Activated CD4-positive, alpha-beta T cell treated with anti-CD3 and anti-CD28 coated beads for 1 hour (primary cell): ENCODE measurements at regions not wholly inside any gene's neighbourhood (a gene's known extent, or its start where the extent isn't known, plus 50 kb on each side); places are given as distances from the start of the nearest gene placed in this dataset.
"Not testable (repeated sequence)": the region's sequence is repeated elsewhere in the genome, so short reads cannot be mapped to it uniquely, and the experiment has no call there.

Source experiments
- DNase-seq: peaks from one replicate; pipeline ENCODE4 v3.0.0-alpha.2; 2020

DNA sequence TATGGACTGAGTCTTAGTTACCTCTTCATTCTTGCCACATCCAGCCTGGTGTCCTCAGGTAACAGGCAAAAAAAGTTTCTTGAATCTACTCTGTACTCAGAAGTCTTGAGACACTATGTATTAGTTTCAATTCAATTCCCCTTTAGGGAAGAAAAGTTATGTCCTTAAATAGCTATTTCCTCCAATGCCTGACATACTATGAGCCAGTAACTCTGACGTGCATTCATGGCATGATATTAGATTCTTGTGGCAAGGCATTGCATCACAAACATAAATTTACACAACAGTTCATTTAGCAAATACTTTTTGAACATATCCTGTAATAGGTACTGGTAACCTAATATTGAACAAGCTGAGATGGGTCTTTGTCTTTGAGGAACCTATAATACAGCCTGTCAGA is 109.3 kb upstream of the FOXB1 start:
- no peak for DNase-seq

DNA sequence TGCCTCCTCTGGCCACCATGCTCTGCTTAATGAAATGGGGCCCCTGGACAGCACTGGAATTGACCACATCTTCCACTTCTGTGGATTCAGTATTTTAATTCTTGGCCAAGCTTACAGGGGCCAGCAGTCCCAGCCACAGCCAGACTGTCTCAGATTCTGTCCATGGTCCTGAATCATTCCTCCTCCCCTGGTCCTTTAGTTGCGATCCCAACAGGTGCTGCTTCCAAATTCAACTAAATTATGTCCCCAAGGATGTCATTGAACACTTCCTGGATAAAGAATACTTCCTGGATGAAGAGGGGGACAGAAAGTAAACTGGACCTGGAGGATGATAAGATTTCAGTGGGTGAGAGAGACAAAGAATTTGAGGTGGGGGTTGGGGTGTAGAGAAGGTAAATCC is 111.1 kb upstream of the FOXB1 start:
- DNase-seq = no peak

DNA sequence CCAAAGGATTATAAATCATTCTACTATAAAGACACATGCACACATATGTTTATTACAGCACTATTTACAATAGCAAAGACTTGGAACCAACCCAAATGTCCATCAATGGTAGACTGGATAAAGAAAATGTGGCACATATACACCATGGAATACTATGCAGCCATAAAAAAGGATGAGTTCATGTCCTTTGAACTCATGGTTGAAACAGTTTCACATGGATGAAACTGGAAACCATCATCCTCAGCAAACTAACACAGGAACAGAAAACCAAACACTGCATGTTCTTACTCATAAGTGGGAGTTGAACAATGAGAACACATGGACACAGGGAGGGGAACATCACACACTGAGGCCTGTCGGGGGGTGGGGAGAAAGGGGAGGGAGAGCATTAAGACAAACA is 116.2 kb upstream of the FOXB1 start:
- DNase-seq = not testable (repeated sequence)

DNA sequence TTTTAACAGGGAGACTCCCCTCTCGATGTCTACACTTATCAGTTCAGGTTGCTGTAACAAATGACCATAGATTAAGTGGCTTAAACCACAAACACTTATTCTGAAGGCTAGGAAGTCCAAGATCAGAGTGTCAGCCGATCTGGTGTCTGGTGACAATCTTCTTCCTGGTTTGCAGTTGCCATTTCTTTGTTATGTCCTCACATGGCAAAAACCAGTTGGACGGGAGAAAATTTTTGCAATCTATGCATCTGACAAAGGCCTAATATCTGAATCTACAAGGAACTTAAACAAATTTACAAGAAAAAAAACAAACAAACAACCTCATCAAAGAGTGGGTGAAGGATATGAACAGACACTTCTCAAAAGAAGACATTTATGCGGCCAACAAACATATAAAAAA is 116.9 kb upstream of the FOXB1 start:
- DNase-seq = no peak

DNA sequence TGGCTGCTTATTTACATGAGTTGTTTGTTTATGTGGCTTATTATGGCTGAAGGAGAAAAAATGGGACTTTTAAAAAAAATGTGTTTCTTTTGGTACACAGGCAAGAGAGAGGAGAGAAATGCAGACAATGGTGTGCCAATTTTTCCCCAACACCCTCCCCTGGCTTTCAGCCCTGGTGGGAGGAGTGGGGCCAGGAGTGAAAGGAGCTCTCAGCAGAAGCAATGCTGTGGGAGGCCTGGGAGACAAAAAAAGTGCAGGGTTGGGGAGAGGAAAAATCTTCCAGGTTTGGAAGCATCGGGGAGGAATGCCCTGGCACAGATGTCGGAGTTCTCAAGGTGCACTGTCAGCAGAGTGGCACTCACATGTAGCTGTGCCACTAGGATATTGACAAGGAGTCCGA is 117.7 kb upstream of the FOXB1 start:
- no peak for DNase-seq

DNA sequence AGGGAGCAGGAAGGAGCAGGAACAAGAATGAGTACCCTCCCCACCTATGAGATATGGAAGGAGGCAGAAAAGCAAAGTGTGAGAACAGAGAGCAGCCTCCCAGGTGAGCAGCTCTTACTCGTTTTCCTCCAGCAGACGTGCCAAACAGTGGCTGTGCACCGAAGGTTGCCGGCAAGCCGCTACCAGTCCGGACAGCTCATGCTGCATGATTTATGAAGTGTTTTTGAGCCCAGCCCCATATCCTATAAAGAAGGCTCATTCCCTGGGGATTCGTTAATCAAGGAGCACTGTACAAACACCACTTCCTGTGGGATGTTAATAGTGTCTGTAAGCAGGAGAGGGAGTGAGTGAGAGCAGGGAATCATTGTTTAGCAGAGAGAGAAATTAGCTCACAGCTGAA is 118.3 kb upstream of the FOXB1 start:
- no peak for DNase-seq

DNA sequence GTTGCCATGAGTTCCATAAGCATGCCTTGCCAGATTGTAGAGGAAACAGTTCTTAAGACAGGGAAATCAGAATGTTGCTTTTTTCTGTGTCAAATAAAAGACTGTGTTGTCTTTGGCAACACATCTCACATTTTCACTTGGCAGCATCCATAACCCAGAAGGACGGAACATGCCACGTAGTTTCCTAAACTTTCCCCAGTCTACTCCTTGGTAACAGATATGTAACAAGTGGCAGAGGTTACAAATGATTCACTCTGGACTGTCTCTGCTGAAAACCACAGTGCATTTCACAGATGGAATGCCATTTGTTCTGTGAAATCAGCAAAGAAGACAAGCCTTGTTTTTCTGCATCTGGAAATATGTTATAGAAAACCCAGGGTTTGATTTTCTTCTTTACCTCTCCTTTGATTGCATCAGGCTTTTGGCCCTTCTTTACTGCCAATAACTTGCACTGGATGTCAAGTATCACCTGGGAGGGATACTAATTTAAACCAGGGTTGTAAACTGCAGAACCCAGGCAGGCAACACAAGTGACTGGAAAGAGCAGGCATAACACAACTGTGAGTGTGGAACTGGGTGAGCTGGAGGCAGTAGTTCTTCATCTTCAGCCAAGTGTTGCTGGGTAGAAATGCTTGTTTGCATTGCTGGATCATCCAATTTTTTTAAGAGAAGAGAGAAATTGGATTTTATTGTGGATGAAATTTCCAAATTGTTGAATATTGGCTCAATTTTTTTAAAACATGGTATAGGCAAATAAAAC is 124.4 kb upstream of the FOXB1 start:
- DNase-seq = no peak

DNA sequence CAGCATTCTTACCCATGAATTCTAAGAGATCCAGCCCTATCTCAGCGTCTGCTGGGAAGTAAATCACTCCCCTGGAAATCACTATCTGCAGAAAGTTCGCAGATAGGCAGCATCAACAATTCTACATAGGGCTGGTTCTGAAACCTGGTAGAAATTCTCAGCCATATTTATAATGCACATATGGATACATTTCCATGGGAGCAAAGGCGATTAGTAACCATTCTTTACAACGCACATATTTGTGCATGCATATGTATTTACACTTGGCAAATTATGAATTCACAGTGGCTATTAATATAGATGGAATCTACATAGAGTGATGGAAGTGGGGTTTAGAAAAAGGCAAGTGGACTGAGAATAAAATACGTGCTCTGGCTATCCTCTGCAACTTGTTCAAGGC is 128.0 kb upstream of the FOXB1 start:
- no peak for DNase-seq

DNA sequence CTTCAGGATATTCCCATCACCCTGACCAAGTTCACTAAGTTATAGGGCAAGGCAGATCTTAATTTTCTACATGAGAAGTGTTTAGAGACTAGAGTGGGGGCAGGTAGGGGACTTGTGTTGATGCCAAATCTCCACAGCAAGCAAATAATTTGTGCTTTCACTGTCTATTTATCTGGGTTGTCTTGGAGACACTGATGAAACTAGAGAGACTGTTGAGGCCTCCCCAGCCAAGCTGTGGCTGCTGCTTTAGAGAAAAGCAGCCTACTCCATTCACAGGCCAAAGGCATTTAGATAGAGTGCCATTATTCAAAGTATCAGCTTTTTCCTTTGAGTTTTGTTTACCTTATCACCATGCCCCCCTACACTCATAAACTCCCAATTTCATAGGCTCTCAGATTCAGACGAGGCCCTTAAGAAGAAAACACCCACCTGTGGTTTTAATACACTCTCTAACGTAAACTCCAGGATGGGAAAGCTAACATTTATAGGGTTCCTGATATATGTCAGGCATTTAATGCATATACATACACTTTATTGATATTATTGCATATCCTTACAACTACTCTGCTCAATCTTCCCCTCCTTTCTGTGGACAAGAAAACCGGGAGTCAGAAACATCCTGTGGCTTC is 130.4 kb upstream of the FOXB1 start:
- no peak for DNase-seq

DNA sequence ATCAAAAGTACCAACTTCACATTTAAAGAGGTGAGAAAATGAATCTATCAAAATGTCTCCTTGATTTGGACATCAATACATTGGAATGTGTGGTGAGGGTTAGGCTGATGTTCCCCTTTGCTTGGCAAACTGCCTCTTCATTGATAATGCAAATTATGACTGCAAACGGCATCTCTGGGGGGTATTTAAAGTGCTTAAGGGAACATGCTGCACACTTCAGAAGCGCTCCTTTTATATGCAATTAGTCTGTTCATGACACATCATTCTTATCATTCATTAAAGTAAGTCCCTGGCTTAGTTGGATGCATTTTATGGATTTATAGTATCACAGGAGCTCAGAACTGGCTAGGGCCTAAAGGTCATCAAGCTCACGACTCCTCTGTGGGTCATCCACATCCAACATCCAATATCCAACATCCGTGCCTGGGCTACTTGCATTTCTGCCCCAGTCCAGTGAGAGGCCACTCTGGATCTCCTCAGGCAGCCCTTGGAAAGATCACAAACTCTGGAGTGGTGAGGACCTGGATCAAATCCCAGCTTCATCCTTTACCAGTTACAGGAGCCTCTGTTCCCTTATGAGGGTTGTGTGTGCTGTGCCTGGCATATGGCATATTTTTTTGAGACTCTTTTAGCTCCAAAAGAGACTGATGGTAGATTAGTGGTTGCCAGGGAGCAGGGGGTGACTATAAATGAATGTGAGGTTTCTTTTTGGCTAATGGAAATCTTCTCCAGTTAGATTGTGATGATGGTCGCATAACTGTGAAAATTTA is 136.8 kb upstream of the FOXB1 start:
- DNase-seq = no peak

DNA sequence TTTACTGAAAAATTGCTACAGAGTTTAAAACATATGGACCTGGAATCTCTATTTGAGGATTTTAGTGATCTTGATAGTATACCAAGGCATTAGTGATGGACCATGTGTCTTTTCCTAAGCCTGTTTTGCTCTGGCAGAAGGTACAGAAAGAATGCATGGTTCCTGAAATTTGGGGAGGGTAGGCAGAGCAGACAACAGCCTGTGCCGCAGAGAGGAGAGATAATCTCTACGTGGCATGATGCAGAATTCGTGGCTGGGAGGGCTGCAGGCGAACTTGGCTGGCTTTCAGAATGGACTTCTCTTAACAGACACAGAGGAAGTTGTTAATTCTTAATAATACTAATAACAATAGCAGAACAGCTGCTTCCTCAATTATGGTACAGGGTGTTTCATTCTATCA is 137.5 kb upstream of the FOXB1 start:
- no peak for DNase-seq

DNA sequence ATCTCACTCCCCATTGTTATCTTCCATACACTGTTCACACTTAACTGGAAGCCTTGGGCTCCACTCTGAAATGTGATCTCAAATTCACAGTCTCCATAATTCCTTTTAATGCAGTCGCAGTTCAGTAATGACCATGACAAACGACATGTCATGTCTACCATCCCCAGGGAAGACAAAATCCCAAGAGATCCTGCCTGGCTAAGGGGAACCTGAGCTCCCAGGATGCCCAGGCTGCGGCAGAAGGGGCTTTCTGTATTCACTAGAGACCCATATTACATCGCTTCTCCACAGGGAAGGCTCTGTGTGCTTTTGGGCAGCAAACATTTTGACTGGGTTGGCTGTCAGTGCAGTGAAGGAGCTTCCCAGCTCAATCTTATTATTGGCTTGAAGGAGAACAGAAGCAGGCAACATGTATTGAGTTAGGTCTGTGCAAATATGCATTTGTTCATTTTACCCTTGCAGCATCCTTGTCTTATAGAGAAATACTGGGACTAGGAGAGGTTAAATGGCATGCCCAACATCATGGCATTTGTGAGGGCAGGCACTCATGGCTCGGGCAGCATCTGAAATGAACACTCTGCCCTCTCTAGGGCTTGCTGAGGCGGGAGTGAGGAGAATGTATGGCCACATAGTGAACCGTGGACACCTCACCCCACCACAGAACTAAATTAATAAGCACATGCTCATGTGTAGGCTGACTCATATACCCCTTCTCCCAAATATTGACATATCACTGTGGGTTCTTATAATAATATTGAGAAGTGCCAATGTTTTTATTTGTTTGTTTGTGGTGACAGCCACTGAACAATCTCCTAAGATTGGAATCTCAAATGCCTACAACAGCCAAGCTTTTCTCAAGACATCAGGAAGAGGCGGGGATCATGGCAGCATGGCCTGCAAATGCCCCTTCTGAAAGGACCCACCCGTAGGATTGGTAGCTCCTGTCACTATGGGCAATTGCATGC is 141.6 kb upstream of the FOXB1 start:
- DNase-seq = no peak

DNA sequence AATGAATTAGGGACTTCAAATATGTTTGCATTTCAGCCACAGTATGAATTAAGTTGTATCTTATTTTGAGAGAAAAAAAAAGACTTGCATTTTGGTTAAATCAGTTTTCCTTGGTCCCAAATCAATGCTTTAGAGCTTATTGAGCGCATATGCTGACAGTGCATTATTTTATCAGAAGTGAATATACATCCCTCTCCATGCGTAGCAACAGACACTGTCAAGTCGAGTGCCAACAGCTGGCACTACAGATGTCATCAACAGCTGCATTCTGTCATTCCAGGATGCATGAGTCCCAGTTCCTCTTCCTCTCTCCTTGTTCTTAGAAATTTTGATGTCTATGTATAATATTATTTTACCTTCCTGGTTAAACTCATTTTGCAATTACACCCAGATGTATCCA is 156.1 kb upstream of the FOXB1 start:
- DNase-seq = no peak

DNA sequence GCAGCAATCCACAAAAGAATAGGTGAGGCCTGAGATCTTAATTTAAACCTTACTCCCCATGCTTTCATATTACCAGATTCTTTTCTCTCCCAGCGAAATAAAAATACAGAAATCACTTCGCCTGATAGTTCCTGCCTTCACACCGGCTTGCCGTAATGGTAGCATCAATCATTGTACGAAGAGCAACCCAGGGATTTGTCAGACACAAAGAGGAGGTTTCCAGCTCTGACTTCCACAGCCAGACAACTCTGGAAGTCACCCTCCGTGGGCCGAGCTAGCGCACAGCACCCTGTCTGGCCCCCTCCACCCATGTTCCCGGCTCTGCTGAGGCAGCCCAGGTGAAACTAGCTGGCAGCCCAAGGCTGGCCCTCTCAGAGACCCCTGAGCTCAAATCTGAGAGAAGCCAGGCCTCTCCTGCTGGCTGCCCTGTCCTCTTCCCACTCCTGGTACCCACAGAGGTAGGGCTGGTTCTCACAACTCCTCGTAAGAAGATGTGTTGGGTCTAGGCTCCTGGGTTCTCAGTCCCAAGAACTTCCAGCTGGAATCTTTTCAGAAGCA is 156.9 kb upstream of the BNIP2 start:
- no peak for DNase-seq

DNA sequence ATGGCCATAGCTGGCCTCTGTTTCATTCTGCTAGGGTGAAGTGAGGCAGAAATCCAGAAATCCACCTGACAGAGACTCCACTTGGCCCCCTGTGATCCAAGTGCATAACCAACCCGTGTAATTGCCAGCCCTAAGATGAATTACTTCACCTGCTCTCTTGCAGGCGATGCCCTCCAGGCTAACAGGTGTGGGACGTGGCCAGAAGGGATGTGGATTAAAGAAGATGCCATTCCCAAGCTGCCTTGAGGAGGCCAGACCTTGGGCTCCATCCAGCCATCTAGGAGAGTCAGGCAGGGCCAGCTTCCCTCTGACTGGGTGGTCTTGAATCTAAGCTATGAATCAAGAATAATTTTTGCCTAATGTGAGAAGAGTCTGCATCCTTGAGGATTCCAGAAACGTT is 154.5 kb upstream of the BNIP2 start:
- no peak for DNase-seq

DNA sequence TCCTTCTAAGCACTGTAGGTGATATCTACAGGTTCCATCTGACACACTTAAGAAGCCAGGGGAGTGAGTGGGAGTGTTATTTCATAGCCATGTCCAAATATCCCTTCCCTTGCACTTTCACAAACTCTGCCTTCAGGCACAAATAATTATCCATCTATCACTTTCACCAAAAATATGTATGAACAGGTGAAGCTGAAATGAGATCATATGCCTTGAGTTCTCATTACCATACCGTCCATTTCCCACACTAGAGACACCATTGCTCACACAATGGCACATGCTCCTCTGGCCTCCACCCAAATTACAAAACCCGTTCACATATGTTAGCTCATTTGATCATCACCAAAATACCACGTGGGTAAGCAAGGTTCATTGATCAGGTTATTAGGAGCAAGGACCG is 151.9 kb upstream of the BNIP2 start:
- no peak for DNase-seq

DNA sequence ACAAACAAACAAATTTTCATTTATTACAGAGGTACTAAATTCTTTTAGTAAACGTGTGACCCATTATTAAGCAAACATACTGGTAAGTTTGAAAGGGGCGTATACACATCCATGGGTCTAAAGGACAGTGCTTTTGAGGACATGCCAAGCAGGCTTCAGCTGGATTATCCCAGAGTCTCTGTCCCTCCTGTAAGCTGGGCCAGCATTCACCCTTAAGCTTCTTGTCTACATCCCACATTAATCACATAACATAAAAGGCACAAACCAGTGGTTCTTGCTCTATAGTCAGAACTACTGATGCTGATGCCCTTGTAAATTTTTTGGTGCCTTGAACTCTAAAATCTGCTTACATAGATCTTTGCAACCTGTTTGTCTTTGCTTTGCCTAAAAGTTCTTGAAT is 150.8 kb upstream of the BNIP2 start:
- no peak for DNase-seq

DNA sequence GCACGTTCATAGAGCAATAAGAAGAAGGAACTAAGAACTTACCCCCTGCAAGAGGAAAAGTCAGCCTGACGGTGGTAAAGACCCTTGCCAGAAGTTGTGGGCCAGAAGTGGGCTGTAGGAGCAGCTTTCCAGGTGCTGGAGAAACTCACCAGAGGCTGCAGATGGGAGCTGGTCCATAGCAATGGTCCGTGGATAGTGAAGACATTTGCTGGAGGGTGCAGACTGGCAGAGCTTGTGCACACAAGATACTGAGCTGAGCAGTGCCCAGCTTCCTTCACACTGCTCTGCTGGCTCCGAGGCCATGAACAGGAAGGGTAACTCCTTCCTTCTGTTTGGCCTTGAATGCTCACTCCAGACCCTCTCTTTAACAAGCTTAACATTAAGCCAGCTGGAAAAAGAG is 149.8 kb upstream of the BNIP2 start:
- DNase-seq = no peak

DNA sequence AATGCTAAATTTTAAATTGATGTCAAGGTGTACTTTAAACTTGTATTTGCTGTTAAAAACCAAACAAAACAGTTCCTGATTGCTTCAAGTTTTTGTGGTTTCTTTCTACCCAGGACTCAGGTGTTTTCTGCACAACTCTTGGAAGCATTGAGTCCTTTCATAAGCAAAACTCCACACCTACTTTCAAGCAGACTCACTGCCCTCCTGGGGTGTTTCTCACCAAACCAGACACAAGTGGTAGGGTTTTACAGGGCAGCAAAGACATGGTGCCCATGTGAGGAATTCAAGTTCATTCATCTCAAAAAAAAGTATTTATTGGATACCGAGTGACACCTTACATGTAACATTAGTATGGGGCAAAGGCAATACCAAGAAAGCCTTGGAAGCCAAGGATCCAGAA is 146.7 kb upstream of the BNIP2 start:
- DNase-seq = no peak

DNA sequence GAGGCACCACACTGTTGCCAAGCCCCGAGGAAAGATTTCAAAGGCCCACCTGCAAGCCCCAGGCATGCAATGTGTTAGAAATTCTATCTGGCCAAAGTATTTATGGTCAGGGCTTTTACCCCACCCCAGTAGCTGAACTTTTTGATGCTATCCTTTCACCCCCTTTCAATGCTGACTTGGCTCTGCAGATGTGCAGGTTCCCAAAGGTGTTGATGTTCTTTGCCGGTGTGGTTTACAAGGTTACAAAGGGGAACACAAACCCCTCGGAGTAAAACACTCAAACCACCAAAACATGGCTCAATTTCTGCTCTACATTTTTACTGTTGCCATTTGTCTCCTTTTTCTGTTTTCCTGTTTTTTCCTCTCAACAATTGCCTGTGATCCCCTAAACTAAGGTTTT is 145.4 kb upstream of the BNIP2 start:
- no peak for DNase-seq

DNA sequence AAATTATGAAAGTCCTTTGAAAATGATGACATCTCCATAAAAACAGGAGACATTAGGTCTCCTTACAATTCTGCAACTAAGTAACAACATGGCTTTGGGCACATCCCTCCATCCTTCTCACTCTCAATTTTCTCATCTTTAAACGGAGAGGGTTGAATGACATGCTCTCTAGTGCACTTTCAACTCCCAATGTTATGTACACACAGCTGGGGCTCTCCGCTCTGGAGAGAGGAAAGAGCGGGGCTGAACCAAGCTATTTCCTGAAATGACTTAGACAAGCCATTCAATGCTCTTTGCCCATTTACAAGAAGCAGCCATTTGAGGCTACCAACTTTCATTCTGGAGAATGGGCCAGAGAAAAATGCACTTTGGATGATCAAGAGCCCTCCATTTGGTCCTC is 144.2 kb upstream of the BNIP2 start:
- no peak for DNase-seq

DNA sequence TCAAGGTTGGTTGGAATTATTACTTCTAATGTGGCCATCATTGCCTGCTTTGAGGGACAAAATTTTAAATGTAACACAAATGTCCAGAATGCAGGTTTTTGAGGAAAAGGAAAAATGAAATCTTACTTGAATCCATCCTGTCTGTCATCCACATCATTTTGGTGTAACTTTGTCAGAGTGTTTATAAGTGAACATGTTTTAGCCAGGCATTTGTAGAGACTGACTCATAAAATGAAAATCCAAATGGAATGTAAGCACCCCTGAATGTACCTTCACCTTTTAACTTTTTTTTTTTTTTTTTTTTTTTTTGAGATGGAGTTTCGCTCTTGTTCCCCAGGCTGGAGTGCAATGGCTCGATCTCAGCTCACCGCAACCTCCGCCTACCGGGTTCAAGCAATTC is 141.8 kb upstream of the BNIP2 start:
- DNase-seq = no peak

DNA sequence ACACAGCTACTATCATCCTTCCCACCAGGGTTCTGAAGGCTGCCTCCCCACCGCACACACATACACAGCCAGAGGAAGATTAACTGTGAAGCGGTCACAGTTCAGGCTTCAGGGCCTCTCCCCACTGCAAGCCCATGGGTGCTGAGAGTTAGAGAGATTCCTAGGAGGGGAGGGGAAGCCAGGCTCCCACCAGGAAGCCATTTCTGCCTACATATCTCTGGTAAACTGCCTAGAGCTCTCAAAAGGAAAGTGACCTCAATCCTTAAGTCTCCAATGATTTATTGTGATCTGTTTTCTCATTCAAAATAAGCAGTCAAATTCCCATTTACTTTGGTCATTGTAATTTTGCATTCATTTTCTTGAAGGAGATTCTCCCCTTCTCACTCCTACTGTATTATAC is 141.0 kb upstream of the BNIP2 start:
- no peak for DNase-seq
